Lung (tissue), 11 donors: ENCODE measurements at regions not wholly inside any gene's neighbourhood (a gene's known extent, or its start where the extent isn't known, plus 50 kb on each side); places are given as distances from the start of the nearest gene placed in this dataset.

Source experiments
- ATAC-seq: fragments of 200-7000 bp; cut with Tn5 transposase; one replicate; pipeline ENCODE4 v1.9.1; 2020; ENCODE audit warnings: moderate number of reproducible peaks; ENCODE audit not compliant: insufficient read depth, low FRiP score
- DNase-seq, 3 donors: peaks; one replicate each; pipeline ENCODE4 v3.0.0-alpha.2; 2013 to 2017
- H3K27ac ChIP-seq, 2 donors: one replicate each; pipeline ENCODE4 v1.5.1; 2013; ENCODE audit warnings: mild to moderate bottlenecking in 2 of 2, moderate library complexity in 2 of 2, control low read depth in 1 of 2, inconsistent platforms in 1 of 2, low read depth in 1 of 2, low read length in 1 of 2
- H3K27me3 ChIP-seq, 3 donors: one replicate each; pipeline ENCODE4 v1.5.1; 2013; ENCODE audit warnings: low read length in 2 of 3; ENCODE audit not compliant: control insufficient read depth in 3 of 3, insufficient read depth in 3 of 3
- H3K36me3 ChIP-seq, 4 donors: one replicate each; pipeline ENCODE4 v1.5.1; 2013; ENCODE audit warnings: low read length in 4 of 4, mild to moderate bottlenecking in 1 of 4, moderate library complexity in 1 of 4; ENCODE audit not compliant: control insufficient read depth in 4 of 4, insufficient read depth in 4 of 4
- H3K4me1 ChIP-seq, 5 donors: one replicate each; pipeline ENCODE4 v1.5.1; 2013; ENCODE audit warnings: low read length in 5 of 5, mild to moderate bottlenecking in 2 of 5, moderate library complexity in 1 of 5; ENCODE audit not compliant: control insufficient read depth in 5 of 5, insufficient read depth in 5 of 5
- H3K4me3 ChIP-seq: one replicate; pipeline ENCODE4 v1.5.1; 2013; ENCODE audit warnings: mild to moderate bottlenecking, control low read depth, moderate library complexity
- H3K9ac ChIP-seq, 2 donors: one replicate each; pipeline ENCODE4 v1.5.1; 2013; ENCODE audit warnings: low read length in 2 of 2, control low read depth in 1 of 2; ENCODE audit not compliant: insufficient read depth in 1 of 2
- H3K9me3 ChIP-seq, 4 donors: one replicate each; pipeline ENCODE4 v1.5.1; 2013; ENCODE audit warnings: low read length in 3 of 4, mild to moderate bottlenecking in 1 of 4, moderate library complexity in 1 of 4; ENCODE audit not compliant: control insufficient read depth in 4 of 4, insufficient read depth in 3 of 4
- WGBS, 2 donors: extraction: QIAGEN DNeasy Blood & Tissue Kit; methylation state at CpG; one replicate each; pipeline ENCODE4 v1.1.7; 2013; 5-methylcytosine and 5-hydroxymethylcytosine counted together
- TF ChIP-seq, protein P1 (sequence below): IDR thresholded peaks from 2 replicates; pipeline ENCODE4 v1.5.1; 2012; ENCODE audit warnings: mild to moderate bottlenecking; ENCODE audit errors: control extremely low read depth, extremely low read depth
- donor health status: control.
- donor health status: control.
- donor health status: Bipolar disorder and iron deficiency.
- donor health status: healthy.
- donor health status: DM: yes; HTN: yes; CAD: no.

DNA sequence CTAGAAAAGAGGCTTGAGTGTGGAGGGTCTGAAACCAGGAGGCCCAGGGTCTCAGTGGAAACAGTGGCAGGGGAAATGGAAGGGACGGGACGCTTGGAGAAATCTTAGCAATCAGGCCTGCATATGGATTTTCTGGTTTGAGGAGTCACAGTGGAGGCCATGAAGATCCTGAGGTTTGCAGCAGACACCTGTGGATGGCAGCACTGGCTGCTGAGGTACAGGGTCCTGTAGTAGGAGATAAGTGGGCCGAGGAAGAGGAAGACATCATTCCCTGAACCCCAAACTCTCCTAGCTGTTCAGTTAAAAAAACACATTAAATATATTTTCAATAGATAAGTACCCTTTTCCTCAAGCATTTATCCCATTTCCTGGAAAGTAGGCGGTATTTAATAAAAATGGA lies 208.8 kb upstream of the IGFBP3 start:
- no peaks in the 10 kb centered on the region for H3K36me3 ChIP-seq
- H3K4me3 ChIP-seq, result no peak overlapping the region
- no peaks in the 10 kb centered on the region for H3K27me3 ChIP-seq
- TF ChIP-seq, protein P1, sequence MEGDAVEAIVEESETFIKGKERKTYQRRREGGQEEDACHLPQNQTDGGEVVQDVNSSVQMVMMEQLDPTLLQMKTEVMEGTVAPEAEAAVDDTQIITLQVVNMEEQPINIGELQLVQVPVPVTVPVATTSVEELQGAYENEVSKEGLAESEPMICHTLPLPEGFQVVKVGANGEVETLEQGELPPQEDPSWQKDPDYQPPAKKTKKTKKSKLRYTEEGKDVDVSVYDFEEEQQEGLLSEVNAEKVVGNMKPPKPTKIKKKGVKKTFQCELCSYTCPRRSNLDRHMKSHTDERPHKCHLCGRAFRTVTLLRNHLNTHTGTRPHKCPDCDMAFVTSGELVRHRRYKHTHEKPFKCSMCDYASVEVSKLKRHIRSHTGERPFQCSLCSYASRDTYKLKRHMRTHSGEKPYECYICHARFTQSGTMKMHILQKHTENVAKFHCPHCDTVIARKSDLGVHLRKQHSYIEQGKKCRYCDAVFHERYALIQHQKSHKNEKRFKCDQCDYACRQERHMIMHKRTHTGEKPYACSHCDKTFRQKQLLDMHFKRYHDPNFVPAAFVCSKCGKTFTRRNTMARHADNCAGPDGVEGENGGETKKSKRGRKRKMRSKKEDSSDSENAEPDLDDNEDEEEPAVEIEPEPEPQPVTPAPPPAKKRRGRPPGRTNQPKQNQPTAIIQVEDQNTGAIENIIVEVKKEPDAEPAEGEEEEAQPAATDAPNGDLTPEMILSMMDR, result no peak
- H3K9me3 ChIP-seq, result no peaks in the 10 kb centered on the region
- no peak overlapping the region for H3K9ac ChIP-seq
- H3K27ac ChIP-seq, result no peak overlapping the region
- H3K4me1 ChIP-seq, result no peaks in the 10 kb centered on the region
- DNase-seq (no peak), ATAC-seq (no peak)
- WGBS, 2 donors, result 74 to 88% methylated on average over 4 of the region's 4 CpGs

- WGBS, 2 donors, result 67 to 71% methylated on average over 2 of the region's 2 CpGs
- H3K9ac ChIP-seq, result no peak overlapping the region
- no peaks in the 10 kb centered on the region for H3K36me3 ChIP-seq
- TF ChIP-seq, protein P1, result no peak
- no peak overlapping the region for H3K27ac ChIP-seq
- H3K4me1 ChIP-seq, result no peaks in the 10 kb centered on the region
- no peak for ATAC-seq
- H3K27me3 ChIP-seq, result no peaks in the 10 kb centered on the region
- H3K4me3 ChIP-seq, result no peak overlapping the region
- no peak for DNase-seq
- no peaks in the 10 kb centered on the region for H3K9me3 ChIP-seq
These were observed 206.7 kb upstream of the IGFBP3 start for GRCh38 chr7:46127814-46128213.

DNA sequence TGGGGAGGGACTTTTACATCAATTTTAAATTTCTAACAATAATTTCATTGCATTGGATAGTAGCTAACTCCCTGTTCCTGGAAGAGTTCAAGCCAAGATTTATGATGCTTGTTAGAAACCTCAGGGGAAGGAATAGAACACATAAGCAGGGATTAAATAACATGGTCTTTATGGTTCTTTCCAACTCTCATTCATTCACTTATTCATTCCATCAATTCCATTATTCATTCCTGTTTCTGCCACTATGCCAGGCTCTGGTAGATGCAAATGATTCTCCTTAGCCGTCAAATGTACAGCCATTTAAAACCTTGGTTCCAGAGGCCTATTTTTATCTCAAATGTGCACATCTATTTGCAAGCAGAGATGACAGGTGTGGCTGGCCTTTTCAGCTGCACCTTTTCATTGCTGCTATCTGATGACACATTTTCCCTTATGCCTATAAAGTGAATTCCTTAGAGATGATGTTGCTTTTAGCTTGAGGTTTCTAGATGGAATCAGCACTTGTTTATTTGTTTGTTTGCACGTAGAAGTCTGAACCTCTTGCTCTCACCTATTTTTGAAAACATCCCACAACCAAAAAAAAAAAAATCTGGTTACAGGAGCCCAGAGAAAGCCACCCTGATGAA lies 205.7 kb upstream of the IGFBP3 start:
- Histone ChIP-seq H3K4me1 (no peaks in the 10 kb centered on the region), H3K9me3 (no peaks in the 10 kb centered on the region), H3K27ac (no peak overlapping the region), H3K36me3 (no peaks in the 10 kb centered on the region), H3K4me3 (no peak overlapping the region), H3K9ac (no peak overlapping the region), H3K27me3 (no peaks in the 10 kb centered on the region)
- no peak for ATAC-seq
- no peak for DNase-seq
- TF ChIP-seq, protein P1, result no peak
- 89 to 93% methylated on average over 2 of the region's 2 CpGs for WGBS, 2 donors

DNA sequence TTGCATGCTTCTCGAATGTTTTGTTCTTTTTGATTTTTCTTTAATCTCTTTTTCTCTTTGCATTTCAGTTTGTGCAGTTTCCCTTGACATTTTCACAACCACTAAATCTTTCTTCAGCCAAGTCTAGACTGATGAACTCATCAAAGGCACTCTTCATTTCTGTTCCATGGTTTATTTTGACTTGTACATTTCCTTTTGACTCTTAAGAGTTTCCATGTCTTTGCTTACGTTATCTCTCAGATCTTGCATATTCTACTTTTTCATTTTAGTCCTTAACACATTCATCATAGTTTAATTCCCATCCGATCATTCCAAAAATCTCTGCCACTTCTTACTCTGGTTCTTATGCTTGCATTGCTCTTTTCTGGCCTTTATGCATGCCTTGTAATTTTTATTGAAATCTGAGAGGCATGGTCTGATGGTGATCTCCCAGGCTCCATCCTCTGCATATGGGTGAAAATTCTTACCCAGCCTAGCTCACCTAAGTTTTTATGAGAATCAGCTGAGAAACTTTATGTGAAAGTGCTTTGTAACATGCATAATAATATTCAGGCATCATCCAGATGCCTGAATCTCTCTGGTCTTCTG lies 202.8 kb upstream of the IGFBP3 start:
- TF ChIP-seq, protein P1, result no peak
- WGBS, 2 donors, result 81 to 88% methylated on average over 3 of the region's 3 CpGs
- Histone ChIP-seq H3K27me3 (no peaks in the 10 kb centered on the region), H3K36me3 (no peaks in the 10 kb centered on the region), H3K27ac (no peak overlapping the region), H3K4me1 (no peaks in the 10 kb centered on the region), H3K4me3 (no peak overlapping the region), H3K9me3 (no peaks in the 10 kb centered on the region), H3K9ac (no peak overlapping the region)
- ATAC-seq (no peak), DNase-seq (no peak)
